H1 (cell line): ENCODE measurements at regions not wholly inside any gene's neighbourhood (a gene's known extent, or its start where the extent isn't known, plus 50 kb on each side); places are given as distances from the start of the nearest gene placed in this dataset.

Source experiments
- CTCF ChIA-PET: fragments of 300-600 bp; sonication (Branson Sonifier 250); formaldehyde crosslinking; loops from one replicate; lab custom pipeline; 2021; ENCODE audit not compliant: partially characterized antibody; lab: Charles Lee
- POLR2A ChIA-PET: fragments of 300-600 bp; sonication (Branson Sonifier 250); formaldehyde crosslinking; loops from one replicate; lab custom pipeline; 2021; ENCODE audit warnings: inconsistent platforms; ENCODE audit not compliant: partially characterized antibody; lab: Charles Lee
- DNase-seq, 2 experiments: peaks; one replicate each; pipeline versions ENCODE4 v3.0.0 to v3.0.0-alpha.2; 2010 to 2022; ENCODE audit warnings: low spot score in 2 of 2, low read depth in 1 of 2, mixed read lengths in 1 of 2
- FAIRE-seq: peaks from 2 replicates; lab custom pipeline; 2011; peaks lifted over from hg19 to GRCh38; lab: Jason Lieb, UNC
- H2AFZ ChIP-seq: 2 replicates; pipeline ENCODE4 v1.8.1; 2012; ENCODE audit warnings: low read length, inconsistent platforms
- H2AK5ac ChIP-seq: 2 replicates; pipeline ENCODE4 v1.6.1; 2013; ENCODE audit warnings: low read depth, low read length
- H2BK120ac ChIP-seq: replicated peaks from 2 replicates; pipeline ENCODE3; 2013; ENCODE audit warnings: low read depth, low read length, inconsistent platforms
- H2BK12ac ChIP-seq: 2 replicates; pipeline ENCODE4 v1.6.1; 2013; ENCODE audit warnings: low read depth, low read length
- H2BK15ac ChIP-seq: 2 replicates; pipeline ENCODE4 v1.6.1; 2013; ENCODE audit warnings: low read length
- H2BK20ac ChIP-seq: 2 replicates; pipeline ENCODE4 v1.6.1; 2013; ENCODE audit warnings: low read length
- H2BK5ac ChIP-seq: 2 replicates; pipeline ENCODE4 v1.6.1; 2013; ENCODE audit warnings: low read depth, low read length
- H3K14ac ChIP-seq: 2 replicates; pipeline ENCODE4 v1.6.1; 2013; ENCODE audit warnings: inconsistent platforms; ENCODE audit not compliant: insufficient read length
- H3K18ac ChIP-seq: 2 replicates; pipeline ENCODE4 v1.6.1; 2013; ENCODE audit warnings: low read length; ENCODE audit errors: extremely low read depth
- H3K23ac ChIP-seq: 2 replicates; pipeline ENCODE4 v1.6.1; 2013; ENCODE audit warnings: inconsistent platforms; ENCODE audit not compliant: insufficient read length
- H3K23me2 ChIP-seq: 2 replicates; pipeline ENCODE4 v1.6.1; 2013; ENCODE audit warnings: low read depth, low read length
- H3K27ac ChIP-seq: 2 replicates; pipeline ENCODE4 v1.6.1; 2011; ENCODE audit warnings: low read depth, low read length, inconsistent platforms
- H3K27me3 ChIP-seq, 4 experiments: replicated peaks in 1 of 4; 1 replicate in 1 of 4; 2 replicates in 3 of 4; pipeline versions ENCODE4 v1.6.1 to v1.8.1; 2011 to 2013; ENCODE audit warnings: low read length in 3 of 4, mild to moderate bottlenecking in 3 of 4, inconsistent platforms in 2 of 4, mixed read lengths in 2 of 4, moderate library complexity in 1 of 4; ENCODE audit not compliant: control insufficient read depth in 3 of 4, insufficient read depth in 3 of 4; ENCODE audit errors: extremely low read depth in 1 of 4
- H3K36me3 ChIP-seq, 4 experiments: 2 replicates each; pipeline versions ENCODE4 v1.6.1 to v1.8.1; 2011 to 2013; ENCODE audit warnings: mild to moderate bottlenecking in 4 of 4, low read length in 3 of 4, moderate library complexity in 2 of 4, control low read depth in 1 of 4, inconsistent platforms in 1 of 4; ENCODE audit not compliant: insufficient read depth in 4 of 4, control insufficient read depth in 2 of 4
- H3K4ac ChIP-seq: replicated peaks from 2 replicates; pipeline ENCODE3; 2013; ENCODE audit warnings: low read length, low read depth, mixed read lengths, inconsistent platforms; ENCODE audit not compliant: insufficient read length
- H3K4me1 ChIP-seq, 4 experiments: replicated peaks in 1 of 4; 1 replicate in 1 of 4; 2 replicates in 3 of 4; pipeline versions ENCODE4 v1.6.1 to v1.8.1; 2011 to 2013; ENCODE audit warnings: low read length in 3 of 4, inconsistent platforms in 2 of 4, mixed read lengths in 1 of 4; ENCODE audit not compliant: insufficient read depth in 4 of 4, control insufficient read depth in 3 of 4
- H3K4me2 ChIP-seq, 2 experiments: 2 replicates each; pipeline versions ENCODE4 v1.6.1 to v1.8.1; 2011 to 2013; ENCODE audit warnings: low read depth in 2 of 2, low read length in 2 of 2, control low read depth in 1 of 2, inconsistent platforms in 1 of 2, mild to moderate bottlenecking in 1 of 2; ENCODE audit not compliant: insufficient read depth in 1 of 2
- H3K4me3 ChIP-seq, 4 experiments: fragments of 200-600, 300-600 bp in 1 of 4; sonication (generic), shearing (Covaris generic), sonication (Bioruptor Twin) in 1 of 4; 2 replicates each; pipeline versions ENCODE4 v1.5.1 to v1.8.1; 2011 to 2016; ENCODE audit warnings: low read length in 4 of 4, low read depth in 3 of 4, control low read depth in 2 of 4, inconsistent platforms in 2 of 4, mild to moderate bottlenecking in 2 of 4, mixed read lengths in 1 of 4, moderate library complexity in 1 of 4; ENCODE audit not compliant: insufficient read depth in 2 of 4; ENCODE audit errors: extremely low read depth in 1 of 4
- H3K56ac ChIP-seq: replicated peaks from 2 replicates; pipeline ENCODE3; 2013; ENCODE audit warnings: low read depth, mild to moderate bottlenecking, mixed read lengths, low read length, inconsistent platforms; ENCODE audit not compliant: insufficient read length
- H3K79me1 ChIP-seq: 2 replicates; pipeline ENCODE4 v1.6.1; 2013; ENCODE audit warnings: low read depth, low read length, control low read depth
- H3K79me2 ChIP-seq, 2 experiments: 2 replicates each; pipeline versions ENCODE4 v1.6.1 to v1.8.1; 2012 to 2013; ENCODE audit warnings: low read length in 2 of 2, mild to moderate bottlenecking in 2 of 2, inconsistent platforms in 1 of 2; ENCODE audit not compliant: insufficient read depth in 2 of 2, control insufficient read depth in 1 of 2
- H3K9ac ChIP-seq, 4 experiments: replicated peaks in 1 of 4; 1 replicate in 1 of 4; 2 replicates in 3 of 4; pipeline versions ENCODE4 v1.6.1 to v1.8.1; 2011 to 2013; ENCODE audit warnings: low read depth in 3 of 4, low read length in 3 of 4, control low read depth in 2 of 4, mild to moderate bottlenecking in 2 of 4, moderate library complexity in 2 of 4, inconsistent platforms in 1 of 4; ENCODE audit errors: extremely low read depth in 1 of 4
- H3K9me3 ChIP-seq, 2 experiments: 2 replicates each; pipeline versions ENCODE4 v1.6.1 to v1.8.1; 2012 to 2013; ENCODE audit warnings: mild to moderate bottlenecking in 2 of 2, moderate library complexity in 2 of 2, control low read depth in 1 of 2, inconsistent platforms in 1 of 2, low read depth in 1 of 2, low read length in 1 of 2, mixed read lengths in 1 of 2; ENCODE audit not compliant: insufficient read depth in 2 of 2
- H4K20me1 ChIP-seq, 2 experiments: replicated peaks in 1 of 2; 2 replicates each; pipeline versions ENCODE3 to v1.8.1; 2011 to 2013; ENCODE audit warnings: inconsistent platforms in 2 of 2, low read length in 2 of 2, mild to moderate bottlenecking in 1 of 2; ENCODE audit not compliant: insufficient read depth in 2 of 2, control insufficient read depth in 1 of 2
- H4K5ac ChIP-seq: 2 replicates; pipeline ENCODE4 v1.6.1; 2013; ENCODE audit warnings: low read length, low read depth, mixed read lengths, inconsistent platforms; ENCODE audit not compliant: insufficient read length
- H4K8ac ChIP-seq: 2 replicates; pipeline ENCODE4 v1.8.0; 2013; ENCODE audit warnings: mild to moderate bottlenecking, moderate library complexity, low read length, inconsistent platforms; ENCODE audit not compliant: insufficient read depth; ENCODE audit errors: extremely low read depth
- H4K91ac ChIP-seq: replicated peaks from 2 replicates; pipeline ENCODE3; 2013; ENCODE audit warnings: low read length, mixed read lengths, inconsistent platforms; ENCODE audit not compliant: insufficient read length
- E2F6 ChIP-seq: IDR thresholded peaks from 2 replicates; pipeline ENCODE4 v1.6.1; 2012; ENCODE audit warnings: inconsistent platforms
- PHF8 ChIP-seq: fragments of 200-600 bp; sonication (generic); conservative IDR thresholded peaks from 2 replicates; pipeline ENCODE4 v1.7.1; 2012; ENCODE audit warnings: low read depth, mild to moderate bottlenecking, inconsistent platforms, low read length, moderate library complexity
- SIX5 ChIP-seq: IDR thresholded peaks from 2 replicates; pipeline ENCODE4 v1.6.1; 2011; ENCODE audit warnings: mild to moderate bottlenecking, low read depth, low read length
- WGBS, 2 experiments: shearing (Covaris generic) in 1 of 2; methylation state at CpG; one replicate each; pipeline versions ENCODE4 v1.1.6 to v1.1.7; 2013 to 2015; ENCODE audit warnings: low lambda C conversion rate in 2 of 2, mixed read lengths in 2 of 2, inconsistent platforms in 1 of 2, low coverage in 1 of 2, missing lambda C conversion rate in 1 of 2; ENCODE audit not compliant: insufficient replicate concordance in 2 of 2, insufficient coverage in 1 of 2, insufficient read length in 1 of 2; ENCODE audit errors: extremely low coverage in 1 of 2, missing lambda C conversion rate in 1 of 2; 5-methylcytosine and 5-hydroxymethylcytosine counted together

- Histone ChIP-seq H3K9ac (no peak overlapping the region), H3K4me3 (no peak overlapping the region), H3K9me3 (peaks cover 4 to 8% of the 10 kb centered on the region in 2 experiments; a peak in 2 of 4 replicates), H4K91ac (no peak overlapping the region), H3K4me1 (peaks cover 0 to 7% (median under 1%) of the 10 kb centered on the region in 4 experiments; a peak in 3 of 7 replicates), H4K8ac (no peak overlapping the region), H3K79me1 (no peaks in the 10 kb centered on the region), H3K56ac (no peak overlapping the region), H3K79me2 (no peaks in the 10 kb centered on the region), H2BK15ac (no peak overlapping the region), H3K23me2 (no peaks in the 10 kb centered on the region), H3K27me3 (no peaks in the 10 kb centered on the region), H4K20me1 (no peaks in the 10 kb centered on the region), H2BK12ac (no peak overlapping the region), H2BK5ac (no peak overlapping the region), H2BK120ac (no peak overlapping the region), H3K4ac (no peak overlapping the region), H3K18ac (no peak overlapping the region), H3K23ac (no peak overlapping the region), H3K14ac (no peak overlapping the region), H4K5ac (no peak overlapping the region), H3K4me2 (no peak overlapping the region), H3K36me3 (no peaks in the 10 kb centered on the region), H2BK20ac (no peak overlapping the region), H2AFZ (no peak overlapping the region), H3K27ac (no peak overlapping the region), H2AK5ac (no peak overlapping the region)
- ChIA-PET POLR2A (no interaction called here), CTCF (no interaction called here)
- WGBS, 2 experiments = 91% methylated on average over 4 of the region's 4 CpGs; no CpG with 5 or more reads in 1 of the 2 experiments
- no peak for DNase-seq
- no peak for FAIRE-seq
- TF ChIP-seq SIX5 = no peak
- no peak for TF ChIP-seq E2F6
- TF ChIP-seq PHF8 = no peak
Observed at GRCh38 chr12:77489331-77489970, 341.2 kb upstream of the NAV3 start.
